SH-SY5Y (cell line): ENCODE measurements at regions not wholly inside any gene's neighbourhood (a gene's known extent, or its start where the extent isn't known, plus 50 kb on each side); places are given as distances from the start of the nearest gene placed in this dataset.

ENCODE experiments used
- GATA2 ChIP-seq: IDR thresholded peaks from 2 replicates; pipeline ENCODE4 v1.6.1; 2011; ENCODE audit warnings: mild to moderate bottlenecking, low read depth, low read length
- GATA3 ChIP-seq: IDR thresholded peaks from 2 replicates; pipeline ENCODE4 v1.6.1; 2011; ENCODE audit warnings: low read depth, mild to moderate bottlenecking, low read length, moderate library complexity

DNA sequence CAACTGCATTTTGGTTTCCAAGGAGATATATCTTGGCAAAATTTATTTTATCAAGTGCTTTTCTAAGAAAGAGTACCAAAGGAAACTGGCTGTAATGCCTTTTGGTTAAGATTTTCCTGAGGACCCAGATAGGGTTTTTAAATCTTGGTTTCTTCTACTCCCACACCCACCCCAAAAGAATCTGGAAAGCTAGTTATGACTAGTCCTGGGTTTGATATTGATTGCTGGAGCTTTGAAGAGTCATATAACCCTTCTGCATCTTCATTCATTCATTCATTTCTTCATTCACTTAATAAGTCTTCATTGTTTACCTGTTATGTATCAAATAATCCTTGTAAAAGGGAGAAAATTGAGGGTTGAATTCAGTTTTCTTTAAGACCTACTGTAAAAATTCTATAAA lies 425.2 kb downstream of the PCNX1 start:
- TF ChIP-seq GATA2, result no peak
- no peak for TF ChIP-seq GATA3

DNA sequence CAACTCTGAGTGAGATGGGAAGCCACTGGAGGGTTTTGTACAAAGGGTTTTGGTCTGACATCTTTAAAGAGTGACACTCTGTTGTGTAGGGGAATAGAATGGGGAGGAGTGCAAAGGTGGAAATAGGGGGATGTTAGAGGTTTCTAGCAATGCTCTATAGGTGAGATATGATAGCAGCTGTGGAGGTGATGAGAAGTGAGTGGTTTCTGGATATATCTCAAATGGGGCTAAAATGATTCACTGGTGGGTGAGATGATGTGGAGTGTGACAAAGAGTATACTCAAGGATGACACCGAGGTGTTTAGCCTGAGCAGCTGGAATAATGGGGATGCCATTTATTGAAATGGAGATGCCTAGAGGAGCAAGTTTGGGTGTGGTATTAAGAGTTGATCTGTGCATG lies 426.4 kb downstream of the PCNX1 start:
- no peak for TF ChIP-seq GATA3
- TF ChIP-seq GATA2, result no peak

DNA sequence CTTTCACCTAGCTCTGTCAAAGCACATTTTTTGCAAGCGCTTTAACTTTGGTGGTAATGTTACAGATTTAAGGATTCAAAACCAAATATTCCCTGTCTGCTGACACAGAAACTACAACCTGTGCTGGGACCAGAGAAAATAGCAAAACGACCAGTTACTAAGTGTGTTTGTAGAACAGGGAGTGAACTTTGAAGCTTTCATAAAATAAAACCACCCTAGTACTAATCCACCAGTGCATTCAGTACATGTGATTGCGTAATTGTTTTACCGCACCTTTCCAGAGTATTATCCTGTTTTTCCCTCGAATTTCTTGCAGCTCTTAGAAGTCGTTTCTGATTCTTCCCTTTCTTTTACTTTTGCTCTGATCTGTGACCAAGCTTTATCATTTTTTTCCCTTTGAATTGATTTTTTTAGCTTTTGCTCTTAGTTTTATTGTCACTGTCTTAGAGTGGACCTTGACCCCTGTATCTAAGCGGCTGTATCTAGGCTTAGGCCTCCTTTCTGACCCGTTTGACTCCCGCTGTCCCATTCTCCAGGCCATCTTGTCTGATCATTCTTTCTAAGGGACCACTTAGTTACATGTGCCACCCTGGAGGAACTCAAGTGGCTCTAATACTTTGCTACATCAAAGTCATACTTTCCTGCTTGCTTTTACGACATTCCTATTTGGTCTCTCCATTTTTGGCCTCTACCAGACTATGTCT lies 429.4 kb downstream of the PCNX1 start:
- no peak for TF ChIP-seq GATA2
- TF ChIP-seq GATA3, result no peak

DNA sequence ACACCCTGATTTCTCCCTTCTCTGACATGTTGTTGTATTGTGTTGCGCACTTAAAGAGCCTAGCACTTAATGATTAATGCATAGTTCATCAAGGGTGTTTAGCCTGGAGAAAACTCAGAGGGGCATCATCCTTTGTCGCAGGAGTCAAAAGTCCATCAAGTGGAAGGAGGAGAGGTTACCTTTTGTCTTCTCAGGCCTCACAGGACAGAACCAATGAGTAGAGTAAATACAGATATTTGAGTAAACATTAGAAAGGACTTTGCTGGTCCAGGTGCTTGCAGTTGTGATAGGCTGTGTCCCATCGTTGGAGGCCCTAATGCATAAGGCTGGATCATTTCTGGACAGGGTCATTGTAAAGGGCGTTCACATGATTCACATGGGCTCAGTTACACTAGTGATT lies 430.9 kb downstream of the PCNX1 start:
- TF ChIP-seq GATA3 (no peak), GATA2 (no peak)

DNA sequence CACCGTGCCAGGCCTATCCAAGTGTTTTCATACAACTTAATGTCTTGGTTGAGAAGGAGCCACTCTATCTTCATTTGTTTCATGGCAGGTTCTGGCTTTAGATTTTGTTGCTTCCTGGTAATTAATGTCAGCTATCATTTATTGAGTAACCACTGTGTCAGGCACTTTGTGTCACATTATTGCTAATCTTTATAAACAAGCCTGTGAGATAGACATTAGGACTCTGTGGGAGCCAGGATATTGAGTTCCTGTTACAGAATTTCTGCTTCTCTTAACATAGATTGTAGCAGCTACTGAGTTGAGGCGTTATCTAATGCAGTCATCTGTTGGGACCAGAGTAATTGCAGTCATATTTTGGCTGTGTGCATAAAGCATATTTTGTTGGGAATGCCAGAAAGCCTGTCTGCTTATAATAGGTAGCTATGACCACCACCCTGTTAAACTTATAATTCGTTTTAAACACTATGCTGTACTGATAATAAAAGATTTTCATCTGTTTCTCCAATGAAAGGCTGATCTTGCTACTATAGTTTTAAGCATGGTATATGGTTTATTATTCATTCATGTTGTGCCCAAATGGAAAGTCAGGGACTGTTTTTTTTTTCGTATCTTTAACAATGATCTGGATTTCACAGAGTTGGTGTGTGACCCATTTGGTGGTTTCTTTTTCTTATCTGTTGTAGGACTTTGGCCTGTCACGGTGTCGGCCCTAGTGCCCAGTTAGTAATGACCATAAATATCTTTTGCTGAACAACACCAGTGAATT lies 432.6 kb downstream of the PCNX1 start:
- TF ChIP-seq GATA3 (peak; percentile 98), GATA2 (peak; percentile 94)

DNA sequence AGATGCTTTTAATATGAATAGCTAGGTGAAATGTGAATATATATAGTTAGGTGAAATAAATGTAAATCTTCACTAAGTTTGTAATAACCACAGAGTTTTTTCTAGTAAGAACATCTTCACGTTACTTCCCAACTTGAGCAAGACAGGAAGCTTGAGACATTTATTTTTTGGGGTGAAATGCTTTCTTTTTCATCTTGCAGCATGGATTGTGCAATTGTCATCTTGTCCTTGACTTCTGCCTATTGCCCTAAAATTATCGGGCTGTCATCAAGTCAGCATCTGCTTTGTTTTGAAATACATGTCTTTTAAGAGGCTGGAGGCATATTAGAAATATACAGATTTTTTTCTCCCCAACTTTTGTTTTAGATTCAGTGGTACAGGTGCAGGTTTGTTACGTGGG lies 433.9 kb downstream of the PCNX1 start:
- TF ChIP-seq GATA2 (no peak), GATA3 (no peak)

DNA sequence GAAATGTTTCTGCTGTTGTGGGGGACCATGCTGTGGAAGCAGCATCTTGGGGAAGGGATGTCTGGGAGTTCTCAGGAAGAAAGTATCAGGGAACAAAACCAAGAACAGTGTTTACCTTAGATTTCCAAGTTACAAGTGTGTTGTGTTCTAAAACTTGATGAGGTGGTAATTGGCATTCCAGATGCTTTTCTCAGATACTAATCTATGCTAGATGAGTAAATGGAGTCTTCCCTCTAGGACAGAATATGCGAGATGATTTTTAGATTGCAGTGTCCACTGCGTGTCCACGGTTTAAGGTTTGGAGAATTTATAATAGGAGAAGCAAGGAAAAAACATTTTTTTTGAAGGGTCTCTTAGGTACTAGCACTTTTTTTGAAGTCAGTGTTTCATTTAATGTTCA lies 436.5 kb downstream of the PCNX1 start:
- TF ChIP-seq GATA2 (0 out of 2 replicates have a peak, but pooled peaks have one; percentile 15), GATA3 (0 out of 2 replicates have a peak, but pooled peaks have one; percentile 48)

DNA sequence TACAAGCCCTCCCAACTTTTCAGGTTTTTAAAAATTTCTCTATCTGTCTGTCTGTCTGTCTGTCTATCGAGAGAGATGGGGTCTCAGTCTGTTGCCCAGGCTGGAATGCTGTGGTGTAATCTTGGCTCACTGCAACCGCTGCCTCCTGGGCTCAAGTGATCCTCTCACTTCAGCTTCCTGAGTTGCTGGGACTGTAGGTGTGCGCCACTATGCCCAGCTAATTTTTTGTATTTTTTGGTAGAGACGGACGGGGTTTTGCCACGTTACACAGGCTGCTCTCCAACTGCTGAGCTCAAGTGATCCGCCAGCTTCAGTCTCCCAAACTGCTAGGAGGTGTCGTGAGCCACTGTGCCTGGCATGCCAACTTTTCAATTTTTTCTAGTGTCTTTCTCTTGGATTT lies 437.2 kb downstream of the PCNX1 start:
- TF ChIP-seq GATA3, result no peak
- no peak for TF ChIP-seq GATA2

DNA sequence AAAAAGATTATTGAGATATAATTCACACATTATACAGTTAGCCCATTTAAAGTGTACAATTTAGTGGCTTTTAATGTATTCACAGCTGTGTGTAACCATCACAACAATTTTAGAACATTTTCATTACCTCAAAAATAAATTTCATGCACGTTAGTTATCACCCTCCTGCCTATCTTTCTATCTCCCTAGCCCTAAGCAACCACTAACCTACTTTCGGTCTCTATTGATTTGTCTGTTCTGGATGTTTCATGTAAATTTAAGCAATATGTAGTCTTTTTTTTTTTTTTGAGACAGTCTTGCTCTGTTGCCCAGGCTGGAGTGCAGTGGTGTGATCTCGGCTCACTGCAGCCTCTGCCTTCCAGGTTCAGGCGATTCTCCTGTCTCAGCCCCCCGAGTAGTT lies 439.4 kb downstream of the PCNX1 start:
- TF ChIP-seq GATA2 (no peak), GATA3 (no peak)

DNA sequence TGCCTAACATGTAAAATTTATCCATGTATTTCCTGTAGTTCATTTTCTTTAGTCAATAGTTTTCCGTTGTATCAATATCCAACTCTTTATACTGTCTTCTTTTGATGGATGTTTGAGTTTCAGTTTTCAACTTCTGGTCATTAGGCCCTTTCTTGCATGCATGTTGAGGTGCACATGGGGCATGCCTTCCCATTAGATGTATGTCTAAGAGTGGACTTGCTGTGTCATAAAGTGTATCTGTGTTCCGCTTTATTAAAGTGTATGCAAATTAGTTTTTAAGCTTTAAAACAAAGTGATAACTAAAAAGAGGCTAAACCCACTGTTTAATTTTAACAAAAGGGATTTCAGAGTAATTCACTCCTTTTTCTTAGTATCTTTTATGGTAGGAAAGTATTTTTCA lies 441.1 kb downstream of the PCNX1 start:
- TF ChIP-seq GATA3 (no peak), GATA2 (no peak)

DNA sequence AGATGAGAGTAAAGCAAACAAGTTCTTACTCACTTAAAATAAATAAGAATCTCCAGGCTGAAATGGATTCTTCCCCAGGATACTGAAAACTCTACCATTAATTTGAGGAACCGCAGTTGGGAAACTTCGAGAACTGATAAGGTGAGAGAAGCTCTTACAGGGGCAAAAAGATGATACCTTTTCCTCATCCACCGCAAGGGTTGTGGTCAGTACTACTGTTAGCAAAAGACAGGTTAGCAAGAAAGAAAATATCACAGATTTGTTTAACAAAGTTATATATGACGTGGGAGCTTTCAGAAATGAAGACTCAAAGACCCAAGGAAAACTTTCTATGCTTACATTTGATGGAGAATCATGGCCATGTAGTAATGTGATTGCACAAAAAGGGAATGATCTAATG lies 441.6 kb downstream of the PCNX1 start:
- no peak for TF ChIP-seq GATA3
- TF ChIP-seq GATA2, result no peak

DNA sequence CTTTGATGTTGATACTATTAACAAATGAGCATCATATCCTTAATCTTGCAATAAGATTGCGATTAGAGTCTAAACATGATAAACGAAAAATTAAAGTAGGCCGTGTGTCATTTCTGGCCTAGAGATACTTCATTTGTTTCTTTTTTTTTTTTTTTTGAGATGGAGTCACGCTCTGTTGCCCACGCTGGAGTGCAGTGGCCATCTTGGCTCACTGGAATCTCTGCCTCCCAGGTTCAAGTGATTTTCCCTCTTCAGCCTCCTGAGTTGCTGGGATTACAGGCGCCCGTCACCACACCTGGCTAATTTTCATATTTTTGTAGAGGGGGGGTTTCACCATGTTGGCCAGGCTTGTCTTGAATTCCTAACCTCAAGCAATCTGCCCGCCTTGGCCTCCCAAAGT lies 446.9 kb downstream of the PCNX1 start:
- TF ChIP-seq GATA3 (no peak), GATA2 (no peak)

DNA sequence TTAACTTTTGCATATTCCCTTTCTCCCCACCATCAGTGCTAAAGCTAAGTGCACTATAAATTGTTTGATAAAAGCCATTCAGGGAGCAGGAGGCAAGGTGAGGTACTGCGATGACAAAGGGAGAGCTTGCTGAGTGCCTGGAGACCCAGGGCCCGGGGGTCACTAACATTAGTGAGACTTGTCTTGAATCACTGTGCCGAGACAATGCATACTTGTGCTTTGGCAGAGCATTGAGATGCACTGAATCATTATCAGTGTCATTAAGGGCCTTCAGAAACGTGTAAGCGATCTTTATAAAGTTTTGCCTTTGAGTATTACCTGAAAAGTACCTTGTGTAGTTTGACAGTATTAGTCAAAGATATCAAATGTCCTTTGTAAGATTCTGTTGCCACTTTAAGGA lies 447.5 kb downstream of the PCNX1 start:
- TF ChIP-seq GATA3 (no peak), GATA2 (no peak)

DNA sequence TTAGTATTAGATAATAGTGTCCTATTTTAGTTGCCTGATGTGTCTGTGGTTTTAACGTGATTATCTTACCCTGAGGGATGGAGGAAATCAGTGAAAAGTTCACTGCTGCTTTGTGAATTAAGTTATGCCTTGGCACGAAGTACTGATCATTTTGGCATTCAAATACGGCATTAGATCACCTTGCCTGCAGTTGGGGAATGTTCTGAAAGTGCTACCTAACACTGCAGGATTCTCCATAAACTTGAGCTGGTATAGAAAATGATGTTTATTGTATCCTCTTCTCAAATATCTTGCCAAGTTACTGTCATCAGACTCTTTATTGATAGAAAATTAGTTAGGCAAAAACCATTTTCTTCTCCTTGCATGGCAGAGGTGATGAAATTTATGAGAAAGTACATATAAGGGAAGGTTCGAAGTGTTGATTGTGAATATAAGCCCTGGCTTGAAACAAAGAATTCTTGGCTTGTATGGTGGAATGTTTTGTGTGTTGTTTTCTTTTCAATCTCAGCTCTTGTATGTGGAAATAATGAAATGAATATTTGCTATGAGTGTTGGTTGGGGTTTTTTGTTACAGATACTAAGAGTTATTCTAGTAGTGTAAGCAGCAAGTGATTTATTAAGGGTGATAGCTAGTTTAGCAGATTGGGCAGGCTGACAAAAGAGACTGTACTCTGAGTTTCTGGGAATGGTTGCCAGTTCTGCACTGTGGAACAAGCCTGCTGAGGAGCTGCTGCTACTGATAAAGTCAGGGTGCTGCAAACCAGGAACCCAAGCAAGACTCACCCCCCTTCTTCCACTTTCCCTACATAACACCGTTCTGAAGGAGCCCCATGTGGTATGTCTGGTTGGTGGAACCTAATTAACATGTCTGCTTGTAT lies 448.3 kb downstream of the PCNX1 start:
- peak; percentile 16; the same call in 1 of the 2 replicates for TF ChIP-seq GATA2
- no peak for TF ChIP-seq GATA3
